ENCODE measurements at regions not wholly inside any gene's neighbourhood (a gene's known extent, or its start where the extent isn't known, plus 50 kb on each side); places are given as distances from the start of the nearest gene placed in this dataset.

- TF ChIP-seq CEBPB (IDR thresholded peaks at IDR 0.05): no peak
- TF ChIP-seq EP300 (IDR thresholded peaks at IDR 0.05; ENCODE audit: borderline replicate concordance): no peak
- TF ChIP-seq FOXM1 (IDR thresholded peaks at IDR 0.05; ENCODE audit: borderline replicate concordance, low read depth): no peak
- TF ChIP-seq ZBTB7A (IDR thresholded peaks at IDR 0.05; ENCODE audit: low read depth): no peak
- TF ChIP-seq MAX (IDR thresholded peaks at IDR 0.05): no peak
- TF ChIP-seq REST (IDR thresholded peaks at IDR 0.05; ENCODE audit: low read depth): no peak
- no peak for TF ChIP-seq CREB1 (IDR thresholded peaks at IDR 0.05; ENCODE audit: low read depth)
- no peak for TF ChIP-seq NFIC (IDR thresholded peaks at IDR 0.05)
- TF ChIP-seq USF1 (IDR thresholded peaks at IDR 0.05): no peak
- TF ChIP-seq TAF1 (IDR thresholded peaks at IDR 0.05; ENCODE audit: low read depth): no peak
- TF ChIP-seq TEAD4 (IDR thresholded peaks at IDR 0.05): no peak
- no peak for TF ChIP-seq TCF12 (IDR thresholded peaks at IDR 0.05; ENCODE audit: low read depth)
- TF ChIP-seq EGR1 (IDR thresholded peaks at IDR 0.05): no peak
- TF ChIP-seq RAD21 (IDR thresholded peaks at IDR 0.05; ENCODE audit: low read depth): no peak
- TF ChIP-seq YY1 (IDR thresholded peaks at IDR 0.05; ENCODE audit: low read depth): no peak
Observed at GRCh38 chr7:126202177-126202576, 1050.6 kb downstream of the GRM8 start.

- TF ChIP-seq TCF12 (IDR thresholded peaks at IDR 0.05; ENCODE audit: low read depth): no peak
- TF ChIP-seq EP300 (IDR thresholded peaks at IDR 0.05; ENCODE audit: borderline replicate concordance): no peak
Observed at GRCh38 chr7:126185959-126186580, 1066.7 kb downstream of the GRM8 start.

- TF ChIP-seq TCF12 (IDR thresholded peaks at IDR 0.05; ENCODE audit: low read depth): no peak
- no peak for TF ChIP-seq REST (IDR thresholded peaks at IDR 0.05; ENCODE audit: low read depth)
- no peak for TF ChIP-seq FOXM1 (IDR thresholded peaks at IDR 0.05; ENCODE audit: borderline replicate concordance, low read depth)
- TF ChIP-seq TEAD4 (IDR thresholded peaks at IDR 0.05): no peak
- TF ChIP-seq NFIC (IDR thresholded peaks at IDR 0.05): no peak
Observed at GRCh38 chr7:126179916-126180315, 1072.8 kb downstream of the GRM8 start.

- TF ChIP-seq USF1 (IDR thresholded peaks at IDR 0.05) (no peak), TAF1 (IDR thresholded peaks at IDR 0.05; ENCODE audit: low read depth) (no peak), REST (IDR thresholded peaks at IDR 0.05; ENCODE audit: low read depth) (no peak), NFIC (IDR thresholded peaks at IDR 0.05) (no peak), ZBTB7A (IDR thresholded peaks at IDR 0.05; ENCODE audit: low read depth) (no peak), EGR1 (IDR thresholded peaks at IDR 0.05) (no peak), FOXM1 (IDR thresholded peaks at IDR 0.05; ENCODE audit: borderline replicate concordance, low read depth) (no peak)
Observed at GRCh38 chr7:126178865-126179264, 1073.9 kb downstream of the GRM8 start.

- no peak for TF ChIP-seq CREB1 (IDR thresholded peaks at IDR 0.05; ENCODE audit: low read depth)
- no peak for TF ChIP-seq FOXM1 (IDR thresholded peaks at IDR 0.05; ENCODE audit: borderline replicate concordance, low read depth)
- TF ChIP-seq TEAD4 (IDR thresholded peaks at IDR 0.05): no peak
- TF ChIP-seq TCF12 (IDR thresholded peaks at IDR 0.05; ENCODE audit: low read depth): no peak
- TF ChIP-seq CEBPB (IDR thresholded peaks at IDR 0.05): no peak
- TF ChIP-seq YY1 (IDR thresholded peaks at IDR 0.05; ENCODE audit: low read depth): no peak
- TF ChIP-seq USF1 (IDR thresholded peaks at IDR 0.05): no peak
- TF ChIP-seq EGR1 (IDR thresholded peaks at IDR 0.05): no peak
- no peak for TF ChIP-seq EP300 (IDR thresholded peaks at IDR 0.05; ENCODE audit: borderline replicate concordance)
- TF ChIP-seq TAF1 (IDR thresholded peaks at IDR 0.05; ENCODE audit: low read depth): no peak
- no peak for TF ChIP-seq NFIC (IDR thresholded peaks at IDR 0.05)
- TF ChIP-seq MAX (IDR thresholded peaks at IDR 0.05): no peak
- no peak for TF ChIP-seq ZBTB7A (IDR thresholded peaks at IDR 0.05; ENCODE audit: low read depth)
- no peak for TF ChIP-seq RAD21 (IDR thresholded peaks at IDR 0.05; ENCODE audit: low read depth)
- TF ChIP-seq REST (IDR thresholded peaks at IDR 0.05; ENCODE audit: low read depth): no peak
Observed at GRCh38 chr7:126177782-126178181, 1075.0 kb downstream of the GRM8 start.

Measured in Ishikawa (cell line).